SU-DHL-6 (cell line): ENCODE measurements at regions not wholly inside any gene's neighbourhood (a gene's known extent, or its start where the extent isn't known, plus 50 kb on each side); places are given as distances from the start of the nearest gene placed in this dataset.
"Not testable (repeated sequence)": the region's sequence is repeated elsewhere in the genome, so short reads cannot be mapped to it uniquely, and the experiment has no call there.

Experiments used
- CTCF ChIP-seq: fragments of 200-600 bp; sonication (generic); IDR thresholded peaks from one replicate; pipeline ENCODE4 v1.5.1; 2017; ENCODE audit warnings: antibody characterized with exemption, mild to moderate bottlenecking, low read length, moderate library complexity; ENCODE audit not compliant: insufficient read depth, poor library complexity, severe bottlenecking
- EZH2phosphoT487 ChIP-seq: fragments of 200-600 bp; sonication (generic), shearing (Covaris generic); conservative IDR thresholded peaks from 2 replicates; pipeline ENCODE4 v1.6.1; 2018; ENCODE audit warnings: mild to moderate bottlenecking, antibody characterized with exemption, low read length, moderate library complexity, mixed read lengths

GRCh38 chr10:38271031-38271430, 176.9 kb downstream of the ZNF37A start:
- TF ChIP-seq CTCF, EZH2phosphoT487: not testable (repeated sequence)
